Omental fat pad (tissue), 3 donors: ENCODE measurements at regions not wholly inside any gene's neighbourhood (a gene's known extent, or its start where the extent isn't known, plus 50 kb on each side); places are given as distances from the start of the nearest gene placed in this dataset.

Experiments
- ATAC-seq: fragments of 150-250 bp; one replicate; pipeline ENCODE4 v1.9.1; 2016; ENCODE audit warnings: mild to moderate bottlenecking, moderate library complexity; ENCODE audit not compliant: low FRiP score
- DNase-seq: peaks from one replicate; pipeline ENCODE4 v3.0.0-alpha.2; 2019; ENCODE audit warnings: low spot score
- TF ChIP-seq, protein P1 (sequence below), 3 donors: fragments of 450-650 bp; IDR thresholded peaks; one replicate each; pipeline ENCODE4 v1.5.1; 2016 to 2017; ENCODE audit warnings: antibody characterized with exemption in 3 of 3, mild to moderate bottlenecking in 3 of 3, moderate library complexity in 2 of 3

DNA sequence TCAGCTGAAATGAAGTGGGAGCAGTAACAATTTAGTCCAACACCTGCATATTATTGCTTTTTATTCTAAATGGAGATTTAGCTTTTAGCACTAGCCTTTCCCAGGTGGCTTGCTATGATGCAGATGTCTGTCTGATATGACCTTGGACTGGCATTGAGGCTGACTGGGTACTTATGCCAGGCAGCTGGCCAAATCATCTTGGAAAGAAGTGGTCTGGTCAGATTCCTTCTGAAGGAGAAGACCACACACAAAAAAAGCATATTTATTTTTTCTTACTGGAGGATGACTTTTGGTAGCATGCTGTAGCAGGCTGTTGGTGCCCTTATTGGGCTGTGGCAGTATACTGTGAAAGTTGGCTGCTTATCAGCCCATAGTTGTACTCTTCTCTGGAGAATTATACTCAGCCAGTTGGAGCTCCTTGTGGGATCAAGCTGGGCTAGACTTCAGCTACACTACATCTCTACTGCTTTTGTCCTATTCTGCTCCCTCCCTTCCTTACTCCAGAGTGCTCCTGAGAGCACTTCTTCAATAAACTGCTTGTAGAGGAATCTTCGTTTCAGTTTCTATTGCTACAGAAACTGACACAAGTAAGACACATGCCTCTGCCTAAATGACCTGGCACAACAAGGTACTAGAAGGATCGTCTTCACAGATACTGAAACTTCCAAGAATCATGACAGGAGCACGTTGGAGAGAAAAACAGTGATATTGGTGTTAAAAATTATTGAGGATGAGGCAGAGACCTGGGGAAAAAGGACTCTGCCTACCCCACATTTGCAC is 196.8 kb upstream of the RPS6KA3 start:
- ATAC-seq, result no peak
- TF ChIP-seq, protein P1, sequence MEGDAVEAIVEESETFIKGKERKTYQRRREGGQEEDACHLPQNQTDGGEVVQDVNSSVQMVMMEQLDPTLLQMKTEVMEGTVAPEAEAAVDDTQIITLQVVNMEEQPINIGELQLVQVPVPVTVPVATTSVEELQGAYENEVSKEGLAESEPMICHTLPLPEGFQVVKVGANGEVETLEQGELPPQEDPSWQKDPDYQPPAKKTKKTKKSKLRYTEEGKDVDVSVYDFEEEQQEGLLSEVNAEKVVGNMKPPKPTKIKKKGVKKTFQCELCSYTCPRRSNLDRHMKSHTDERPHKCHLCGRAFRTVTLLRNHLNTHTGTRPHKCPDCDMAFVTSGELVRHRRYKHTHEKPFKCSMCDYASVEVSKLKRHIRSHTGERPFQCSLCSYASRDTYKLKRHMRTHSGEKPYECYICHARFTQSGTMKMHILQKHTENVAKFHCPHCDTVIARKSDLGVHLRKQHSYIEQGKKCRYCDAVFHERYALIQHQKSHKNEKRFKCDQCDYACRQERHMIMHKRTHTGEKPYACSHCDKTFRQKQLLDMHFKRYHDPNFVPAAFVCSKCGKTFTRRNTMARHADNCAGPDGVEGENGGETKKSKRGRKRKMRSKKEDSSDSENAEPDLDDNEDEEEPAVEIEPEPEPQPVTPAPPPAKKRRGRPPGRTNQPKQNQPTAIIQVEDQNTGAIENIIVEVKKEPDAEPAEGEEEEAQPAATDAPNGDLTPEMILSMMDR (IDR thresholded peaks at IDR 0.05), result no peak
- DNase-seq, result no peak

DNA sequence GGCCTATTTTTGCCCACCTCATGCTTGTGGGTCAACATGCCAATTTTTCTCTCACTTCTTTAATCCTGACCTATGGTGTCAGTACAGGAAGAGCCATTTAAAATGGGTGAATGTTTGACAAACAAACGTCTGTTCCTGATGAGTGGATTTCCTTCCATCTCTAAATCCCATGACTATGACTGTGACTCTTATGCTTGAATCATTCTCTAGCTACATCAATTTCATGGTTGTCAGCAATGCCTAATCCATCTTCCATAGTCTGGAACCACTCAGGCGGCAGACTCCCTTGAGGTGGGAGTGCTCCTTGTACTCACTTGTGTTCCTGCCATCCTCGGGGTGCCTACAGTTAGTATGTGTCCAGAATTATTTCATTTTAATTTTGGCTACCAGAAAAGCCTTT is 194.9 kb upstream of the RPS6KA3 start:
- ATAC-seq (no peak), DNase-seq (no peak)
- TF ChIP-seq, protein P1 (IDR thresholded peaks at IDR 0.05), result no peak

DNA sequence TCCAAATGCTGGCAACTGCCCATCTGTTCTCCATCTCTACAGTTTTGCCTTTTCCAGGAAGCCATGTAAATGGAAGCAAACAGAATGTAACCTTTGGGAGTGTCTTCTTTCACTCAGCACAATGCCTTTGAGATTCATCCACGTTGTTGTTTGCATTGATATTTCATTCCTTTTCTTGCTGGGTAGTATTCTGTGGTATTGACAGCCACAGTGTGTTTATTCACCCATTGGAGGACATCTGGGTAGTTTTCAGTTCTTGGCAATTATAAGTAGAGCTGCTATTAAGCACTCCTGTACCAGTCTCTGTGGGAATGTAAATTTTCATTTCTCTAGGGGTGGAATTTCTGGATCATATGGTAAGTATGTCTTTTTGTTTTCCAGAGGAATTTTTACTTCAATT is 194.3 kb upstream of the RPS6KA3 start:
- DNase-seq (no peak), ATAC-seq (no peak)
- TF ChIP-seq, protein P1 (IDR thresholded peaks at IDR 0.05), result no peak

DNA sequence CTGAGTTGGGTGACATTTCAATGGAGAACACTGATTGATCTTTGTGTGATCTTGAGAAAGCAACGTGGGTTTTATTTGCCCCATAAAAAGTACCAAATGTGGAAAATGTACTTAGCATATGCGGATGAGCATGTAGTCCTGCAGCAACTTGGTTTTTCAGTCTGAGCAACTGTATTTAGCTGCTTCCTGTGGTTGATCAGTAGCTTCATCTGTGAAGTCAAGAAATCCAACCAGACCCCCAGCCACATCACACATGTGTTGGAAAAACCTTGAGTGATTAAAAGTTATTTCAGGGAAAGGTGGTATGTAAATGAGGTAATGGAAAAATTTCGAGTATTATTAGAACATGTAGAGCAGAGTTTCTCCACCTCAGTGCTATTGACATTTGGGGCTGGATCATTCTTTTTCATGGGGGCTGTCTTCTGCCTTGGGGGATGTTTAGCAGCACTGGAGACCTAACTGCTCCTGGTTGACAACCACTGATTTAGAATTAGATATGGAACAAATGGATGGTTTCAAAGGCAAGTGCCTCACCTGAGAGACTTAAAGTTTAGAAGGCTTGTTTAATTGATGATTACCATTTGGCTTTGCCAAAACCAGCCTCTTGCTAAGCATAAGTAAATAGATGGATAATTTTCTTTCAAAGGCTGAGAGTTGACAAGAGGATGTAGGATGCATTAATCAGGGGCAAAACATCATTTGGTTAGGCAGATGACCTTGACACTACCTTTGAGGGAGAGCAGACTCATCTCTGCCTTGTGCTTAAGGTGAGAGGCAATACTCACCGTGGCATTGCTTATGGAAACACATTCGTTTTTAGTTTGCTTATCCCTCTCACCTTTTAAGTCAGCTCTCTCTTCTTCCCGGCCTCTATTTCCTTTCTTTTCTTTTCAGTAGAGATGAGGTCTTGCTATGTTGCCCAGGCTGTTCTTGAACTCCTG is 193.0 kb upstream of the RPS6KA3 start:
- TF ChIP-seq, protein P1 (IDR thresholded peaks at IDR 0.05), result no peak
- ATAC-seq, result no peak
- DNase-seq, result no peak

DNA sequence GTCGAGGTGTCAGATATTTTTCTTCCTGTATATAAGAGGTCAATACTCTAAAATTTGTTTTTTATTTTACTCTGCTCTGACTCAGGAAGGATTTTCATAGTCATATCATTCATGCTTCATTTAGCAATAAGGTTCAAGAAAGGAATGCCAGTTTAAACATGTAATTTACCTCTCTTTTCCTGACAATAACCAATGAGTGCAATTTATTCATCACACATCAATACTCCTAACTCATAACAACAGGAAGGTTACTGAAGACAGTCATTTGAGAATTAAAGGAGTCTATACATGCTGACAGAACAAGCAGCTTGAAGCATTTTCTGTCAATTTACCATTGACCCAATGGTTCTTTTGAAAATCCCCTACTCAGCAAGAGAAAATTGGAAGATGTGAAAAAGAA is 190.3 kb upstream of the RPS6KA3 start:
- TF ChIP-seq, protein P1 (IDR thresholded peaks at IDR 0.05), result no peak
- DNase-seq (no peak), ATAC-seq (no peak)

DNA sequence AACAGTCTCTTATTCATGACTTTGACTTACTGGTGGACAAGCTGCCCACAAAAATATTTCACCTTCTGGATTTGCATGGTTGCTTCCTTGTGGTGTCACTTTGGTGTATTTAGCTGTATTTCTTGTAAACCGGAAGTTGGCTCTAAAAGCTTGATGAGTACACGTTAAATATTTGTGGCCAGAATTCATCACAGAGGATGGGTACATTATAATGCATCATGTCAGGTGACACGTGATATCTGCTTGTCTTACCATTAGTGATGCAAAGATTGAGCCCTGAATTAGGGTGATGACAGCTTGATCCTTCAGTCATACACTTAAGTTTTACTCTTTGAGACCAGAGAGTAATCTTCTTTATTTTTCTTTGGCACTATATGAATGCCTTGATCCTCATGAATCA is 188.3 kb upstream of the RPS6KA3 start:
- ATAC-seq, result no peak
- TF ChIP-seq, protein P1 (IDR thresholded peaks at IDR 0.05), result no peak
- DNase-seq, result no peak
